WTC11 (cell line): ENCODE measurements at regions not wholly inside any gene's neighbourhood (a gene's known extent, or its start where the extent isn't known, plus 50 kb on each side); places are given as distances from the start of the nearest gene placed in this dataset.

Experiments
- ATAC-seq: fragments of 200-7000 bp; cut with Tn5 transposase; 2 replicates; pipeline ENCODE4 v1.10.0; 2021; ENCODE audit warnings: mild to moderate bottlenecking, moderate library complexity
- CTCF ChIA-PET: fragments of 300-600 bp; sonication (Branson Sonifier 250); formaldehyde crosslinking; loops from one replicate; lab custom pipeline; 2021; ENCODE audit warnings: antibody characterized with exemption; lab: Charles Lee
- POLR2A ChIA-PET: fragments of 350-600 bp; sonication (Branson Sonifier 250); formaldehyde crosslinking; loops from one replicate; lab custom pipeline; 2021; ENCODE audit warnings: antibody characterized with exemption; lab: Charles Lee
- DNase-seq: peaks from one replicate; pipeline ENCODE4 v3.0.0; 2021; ENCODE audit warnings: low spot score
- H3K27ac Mint-ChIP-seq: 2 replicates; pipeline ENCODE4 v1.8.0; 2021; ENCODE audit warnings: mixed read lengths
- H3K27me3 Mint-ChIP-seq: 2 replicates; pipeline ENCODE4 v1.8.0; 2021; ENCODE audit warnings: low read depth, mild to moderate bottlenecking, moderate library complexity, mixed read lengths
- H3K36me3 Mint-ChIP-seq: 2 replicates; pipeline ENCODE4 v1.8.0; 2021; ENCODE audit warnings: mixed read lengths
- H3K4me1 Mint-ChIP-seq: 2 replicates; pipeline ENCODE4 v1.8.0; 2022; ENCODE audit warnings: mixed read lengths
- H3K4me3 Mint-ChIP-seq: 2 replicates; pipeline ENCODE4 v1.8.0; 2021; ENCODE audit warnings: mild to moderate bottlenecking, moderate library complexity, mixed read lengths
- H3K9me3 Mint-ChIP-seq: 2 replicates; pipeline ENCODE4 v1.8.0; 2021; ENCODE audit warnings: mixed read lengths
- AR ChIP-seq: fragments of 250-450 bp; sonication (Bioruptor Pico); IDR thresholded peaks from 2 replicates; pipeline ENCODE4 v1.9.0; 2021; ENCODE audit warnings: mild to moderate bottlenecking
- ATF1 ChIP-seq: sonication (generic); formaldehyde crosslinking; IDR thresholded peaks from 2 replicates; pipeline ENCODE4 v1.8.1; 2023; ENCODE audit warnings: mild to moderate bottlenecking, moderate library complexity, missing genetic modification reagents
- EMX1 ChIP-seq: fragments of 250-450 bp; sonication (Bioruptor Pico); IDR thresholded peaks from 2 replicates; pipeline ENCODE4 v1.8.0; 2021; ENCODE audit warnings: mild to moderate bottlenecking
- FOXJ3 ChIP-seq: sonication (generic); formaldehyde crosslinking; IDR thresholded peaks from 2 replicates; pipeline ENCODE4 v1.9.0; 2021; ENCODE audit warnings: missing genetic modification reagents, mild to moderate bottlenecking, borderline replicate concordance
- GRHL2 ChIP-seq: fragments of 250-450 bp; sonication (Bioruptor Pico); IDR thresholded peaks from 2 replicates; pipeline ENCODE4 v1.8.0; 2022; ENCODE audit warnings: mild to moderate bottlenecking, moderate library complexity; ENCODE audit not compliant: insufficient replicate concordance, severe bottlenecking
- NR3C1 ChIP-seq: sonication (generic); formaldehyde crosslinking; conservative IDR thresholded peaks from 2 replicates; pipeline ENCODE4 v1.8.1; 2023; ENCODE audit warnings: low read depth, mild to moderate bottlenecking, missing genetic modification reagents
- PRRX2 ChIP-seq: fragments of 250-450 bp; sonication (Bioruptor Pico); IDR thresholded peaks from 2 replicates; pipeline ENCODE4 v1.8.0; 2021; ENCODE audit warnings: mild to moderate bottlenecking
- TEAD1 ChIP-seq: sonication (generic); formaldehyde crosslinking; IDR thresholded peaks from 2 replicates; pipeline ENCODE4 v1.8.0; 2022; ENCODE audit warnings: mild to moderate bottlenecking, missing genetic modification reagents
- TEAD4 ChIP-seq: sonication (generic); formaldehyde crosslinking; IDR thresholded peaks from 2 replicates; pipeline ENCODE4 v1.8.0; 2022; ENCODE audit warnings: mild to moderate bottlenecking, missing genetic modification reagents
- USF2 ChIP-seq: sonication (generic); formaldehyde crosslinking; IDR thresholded peaks from 2 replicates; pipeline ENCODE4 v1.8.1; 2023; ENCODE audit warnings: mild to moderate bottlenecking, missing genetic modification reagents, moderate library complexity
- TF ChIP-seq, protein P1 (sequence below): sonication (generic); formaldehyde crosslinking; IDR thresholded peaks from 2 replicates; pipeline ENCODE4 v1.8.0; 2022; ENCODE audit warnings: mild to moderate bottlenecking, missing genetic modification reagents
- TF ChIP-seq, protein P2 (sequence below): sonication (generic); formaldehyde crosslinking; IDR thresholded peaks from 2 replicates; pipeline ENCODE4 v1.8.0; 2022; ENCODE audit warnings: mild to moderate bottlenecking, missing genetic modification reagents
- TF ChIP-seq, protein P3 (sequence below): sonication (generic); formaldehyde crosslinking; conservative IDR thresholded peaks from 2 replicates; pipeline ENCODE4 v1.8.1; 2023; ENCODE audit warnings: mild to moderate bottlenecking, low read depth, missing genetic modification reagents, moderate library complexity
- TF ChIP-seq, protein P4 (sequence below): sonication (generic); formaldehyde crosslinking; IDR thresholded peaks from 2 replicates; pipeline ENCODE4 v1.8.0; 2022; ENCODE audit warnings: mild to moderate bottlenecking, missing genetic modification reagents
- TF ChIP-seq, protein P5 (sequence below): sonication (generic); formaldehyde crosslinking; IDR thresholded peaks from 2 replicates; pipeline ENCODE4 v1.8.1; 2022; ENCODE audit warnings: low read depth, mild to moderate bottlenecking, moderate library complexity, missing genetic modification reagents, borderline replicate concordance
- TF ChIP-seq, protein P6 (sequence below): sonication (generic); formaldehyde crosslinking; IDR thresholded peaks from 2 replicates; pipeline ENCODE4 v1.8.1; 2022; ENCODE audit warnings: mild to moderate bottlenecking, moderate library complexity, missing genetic modification reagents

DNA sequence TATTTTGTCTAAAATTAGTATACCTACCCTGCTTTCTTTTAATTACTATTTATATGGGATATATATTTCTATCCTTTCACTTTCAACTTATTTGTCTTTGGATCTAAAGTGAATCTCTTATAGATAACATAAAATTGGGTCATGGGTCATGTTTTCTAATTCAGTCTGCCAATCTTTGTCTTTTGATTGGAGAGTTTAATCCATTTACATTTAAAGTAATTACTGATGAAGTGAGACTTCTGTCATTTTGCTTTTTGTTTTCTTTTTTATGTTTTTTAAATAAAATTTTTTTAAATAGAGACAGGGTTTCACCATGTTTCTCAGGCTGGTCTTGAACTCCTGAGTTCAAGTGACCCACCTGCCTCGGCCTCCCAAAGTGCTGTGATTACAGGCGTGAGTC, 50.5 kb upstream of the PRDM1 start:
- H3K9me3 Mint-ChIP-seq: peaks cover 22% of the 10 kb centered on the region
- TF ChIP-seq USF2 (CRISPR knock-in tag) (no peak), ATF1 (CRISPR knock-in tag) (no peak), FOXJ3 (CRISPR knock-in tag) (no peak)
- TF ChIP-seq, protein P1, sequence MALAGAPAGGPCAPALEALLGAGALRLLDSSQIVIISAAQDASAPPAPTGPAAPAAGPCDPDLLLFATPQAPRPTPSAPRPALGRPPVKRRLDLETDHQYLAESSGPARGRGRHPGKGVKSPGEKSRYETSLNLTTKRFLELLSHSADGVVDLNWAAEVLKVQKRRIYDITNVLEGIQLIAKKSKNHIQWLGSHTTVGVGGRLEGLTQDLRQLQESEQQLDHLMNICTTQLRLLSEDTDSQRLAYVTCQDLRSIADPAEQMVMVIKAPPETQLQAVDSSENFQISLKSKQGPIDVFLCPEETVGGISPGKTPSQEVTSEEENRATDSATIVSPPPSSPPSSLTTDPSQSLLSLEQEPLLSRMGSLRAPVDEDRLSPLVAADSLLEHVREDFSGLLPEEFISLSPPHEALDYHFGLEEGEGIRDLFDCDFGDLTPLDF (CRISPR knock-in tag): no peak
- TF ChIP-seq, protein P2, sequence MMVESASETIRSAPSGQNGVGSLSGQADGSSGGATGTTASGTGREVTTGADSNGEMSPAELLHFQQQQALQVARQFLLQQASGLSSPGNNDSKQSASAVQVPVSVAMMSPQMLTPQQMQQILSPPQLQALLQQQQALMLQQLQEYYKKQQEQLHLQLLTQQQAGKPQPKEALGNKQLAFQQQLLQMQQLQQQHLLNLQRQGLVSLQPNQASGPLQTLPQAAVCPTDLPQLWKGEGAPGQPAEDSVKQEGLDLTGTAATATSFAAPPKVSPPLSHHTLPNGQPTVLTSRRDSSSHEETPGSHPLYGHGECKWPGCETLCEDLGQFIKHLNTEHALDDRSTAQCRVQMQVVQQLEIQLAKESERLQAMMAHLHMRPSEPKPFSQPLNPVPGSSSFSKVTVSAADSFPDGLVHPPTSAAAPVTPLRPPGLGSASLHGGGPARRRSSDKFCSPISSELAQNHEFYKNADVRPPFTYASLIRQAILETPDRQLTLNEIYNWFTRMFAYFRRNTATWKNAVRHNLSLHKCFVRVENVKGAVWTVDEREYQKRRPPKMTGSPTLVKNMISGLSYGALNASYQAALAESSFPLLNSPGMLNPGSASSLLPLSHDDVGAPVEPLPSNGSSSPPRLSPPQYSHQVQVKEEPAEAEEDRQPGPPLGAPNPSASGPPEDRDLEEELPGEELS (CRISPR knock-in tag): no peak
- TF ChIP-seq, all 79 proteins: peak for 0
- ATAC-seq (no peak), DNase-seq (no peak)
- no peaks in the 10 kb centered on the region for H3K27me3 Mint-ChIP-seq
- peaks cover 5% of the 10 kb centered on the region for H3K36me3 Mint-ChIP-seq
- CTCF ChIA-PET: no interaction called here
- H3K27ac Mint-ChIP-seq: no peak overlapping the region
- H3K4me1 Mint-ChIP-seq: no peaks in the 10 kb centered on the region
- POLR2A ChIA-PET: interaction anchor here (0.7 kb wide), 1 partner anchor 1941 kb away, joined by 3 read pairs; no protein-coding TSS in a partner anchor
- no peak overlapping the region for H3K4me3 Mint-ChIP-seq

GRCh38 chr6:106033806-106034205, 52.3 kb upstream of the PRDM1 start:
- H3K36me3 Mint-ChIP-seq: peaks cover 5% of the 10 kb centered on the region
- H3K4me3 Mint-ChIP-seq: no peak overlapping the region
- H3K27me3 Mint-ChIP-seq: no peaks in the 10 kb centered on the region
- ChIA-PET CTCF (no interaction called here), POLR2A (no interaction called here)
- H3K4me1 Mint-ChIP-seq: no peaks in the 10 kb centered on the region
- ATAC-seq (no peak), DNase-seq (no peak)
- H3K27ac Mint-ChIP-seq: no peak overlapping the region
- peaks cover 22% of the 10 kb centered on the region for H3K9me3 Mint-ChIP-seq
- no peak for TF ChIP-seq GRHL2
- TF ChIP-seq NR3C1 (CRISPR knock-in tag): no peak
- TF ChIP-seq, protein P3, sequence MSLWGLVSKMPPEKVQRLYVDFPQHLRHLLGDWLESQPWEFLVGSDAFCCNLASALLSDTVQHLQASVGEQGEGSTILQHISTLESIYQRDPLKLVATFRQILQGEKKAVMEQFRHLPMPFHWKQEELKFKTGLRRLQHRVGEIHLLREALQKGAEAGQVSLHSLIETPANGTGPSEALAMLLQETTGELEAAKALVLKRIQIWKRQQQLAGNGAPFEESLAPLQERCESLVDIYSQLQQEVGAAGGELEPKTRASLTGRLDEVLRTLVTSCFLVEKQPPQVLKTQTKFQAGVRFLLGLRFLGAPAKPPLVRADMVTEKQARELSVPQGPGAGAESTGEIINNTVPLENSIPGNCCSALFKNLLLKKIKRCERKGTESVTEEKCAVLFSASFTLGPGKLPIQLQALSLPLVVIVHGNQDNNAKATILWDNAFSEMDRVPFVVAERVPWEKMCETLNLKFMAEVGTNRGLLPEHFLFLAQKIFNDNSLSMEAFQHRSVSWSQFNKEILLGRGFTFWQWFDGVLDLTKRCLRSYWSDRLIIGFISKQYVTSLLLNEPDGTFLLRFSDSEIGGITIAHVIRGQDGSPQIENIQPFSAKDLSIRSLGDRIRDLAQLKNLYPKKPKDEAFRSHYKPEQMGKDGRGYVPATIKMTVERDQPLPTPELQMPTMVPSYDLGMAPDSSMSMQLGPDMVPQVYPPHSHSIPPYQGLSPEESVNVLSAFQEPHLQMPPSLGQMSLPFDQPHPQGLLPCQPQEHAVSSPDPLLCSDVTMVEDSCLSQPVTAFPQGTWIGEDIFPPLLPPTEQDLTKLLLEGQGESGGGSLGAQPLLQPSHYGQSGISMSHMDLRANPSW (CRISPR knock-in tag): no peak
- TF ChIP-seq PRRX2 (CRISPR knock-in tag): no peak
- TF ChIP-seq, protein P4, sequence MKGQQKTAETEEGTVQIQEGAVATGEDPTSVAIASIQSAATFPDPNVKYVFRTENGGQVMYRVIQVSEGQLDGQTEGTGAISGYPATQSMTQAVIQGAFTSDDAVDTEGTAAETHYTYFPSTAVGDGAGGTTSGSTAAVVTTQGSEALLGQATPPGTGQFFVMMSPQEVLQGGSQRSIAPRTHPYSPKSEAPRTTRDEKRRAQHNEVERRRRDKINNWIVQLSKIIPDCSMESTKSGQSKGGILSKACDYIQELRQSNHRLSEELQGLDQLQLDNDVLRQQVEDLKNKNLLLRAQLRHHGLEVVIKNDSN: no peak
- TF ChIP-seq USF2 (CRISPR knock-in tag): no peak
- TF ChIP-seq TEAD4: no peak
- TF ChIP-seq AR (CRISPR knock-in tag): no peak
- no peak for TF ChIP-seq TEAD1 (CRISPR knock-in tag)
- TF ChIP-seq, protein P5, sequence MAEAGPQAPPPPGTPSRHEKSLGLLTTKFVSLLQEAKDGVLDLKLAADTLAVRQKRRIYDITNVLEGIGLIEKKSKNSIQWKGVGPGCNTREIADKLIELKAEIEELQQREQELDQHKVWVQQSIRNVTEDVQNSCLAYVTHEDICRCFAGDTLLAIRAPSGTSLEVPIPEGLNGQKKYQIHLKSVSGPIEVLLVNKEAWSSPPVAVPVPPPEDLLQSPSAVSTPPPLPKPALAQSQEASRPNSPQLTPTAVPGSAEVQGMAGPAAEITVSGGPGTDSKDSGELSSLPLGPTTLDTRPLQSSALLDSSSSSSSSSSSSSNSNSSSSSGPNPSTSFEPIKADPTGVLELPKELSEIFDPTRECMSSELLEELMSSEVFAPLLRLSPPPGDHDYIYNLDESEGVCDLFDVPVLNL: no peak
- TF ChIP-seq, protein P6, sequence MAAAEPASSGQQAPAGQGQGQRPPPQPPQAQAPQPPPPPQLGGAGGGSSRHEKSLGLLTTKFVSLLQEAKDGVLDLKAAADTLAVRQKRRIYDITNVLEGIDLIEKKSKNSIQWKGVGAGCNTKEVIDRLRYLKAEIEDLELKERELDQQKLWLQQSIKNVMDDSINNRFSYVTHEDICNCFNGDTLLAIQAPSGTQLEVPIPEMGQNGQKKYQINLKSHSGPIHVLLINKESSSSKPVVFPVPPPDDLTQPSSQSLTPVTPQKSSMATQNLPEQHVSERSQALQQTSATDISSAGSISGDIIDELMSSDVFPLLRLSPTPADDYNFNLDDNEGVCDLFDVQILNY: no peak
- no peak for TF ChIP-seq EMX1
